Neural cell (in vitro differentiated cells): ENCODE measurements at regions not wholly inside any gene's neighbourhood (a gene's known extent, or its start where the extent isn't known, plus 50 kb on each side); places are given as distances from the start of the nearest gene placed in this dataset.

ENCODE experiments used
- H2AFZ ChIP-seq: fragments of 200-600, 300-800 bp; sonication (generic), shearing (Covaris generic); 2 replicates; pipeline ENCODE4 v1.6.0; 2014; ENCODE audit warnings: low read depth, mild to moderate bottlenecking, antibody characterized with exemption, low read length, moderate library complexity
- H3F3A ChIP-seq: fragments of 200-600 bp; shearing (Covaris generic); 2 replicates; pipeline ENCODE4 v1.6.1; 2016; ENCODE audit warnings: mild to moderate bottlenecking, moderate library complexity, mixed read lengths, antibody characterized with exemption, low read length; ENCODE audit not compliant: insufficient read depth, poor library complexity, severe bottlenecking
- H3K27ac ChIP-seq: fragments of 200-600, 300-800 bp; sonication (generic), shearing (Covaris generic); 2 replicates; pipeline ENCODE4 v1.5.1; 2014; ENCODE audit warnings: mild to moderate bottlenecking, low read length, moderate library complexity
- H3K27me3 ChIP-seq: fragments of 300-800, 200-600 bp; sonication (generic), shearing (Covaris generic); 2 replicates; pipeline ENCODE4 v1.6.0; 2014; ENCODE audit warnings: mild to moderate bottlenecking, low read depth, low read length, moderate library complexity; ENCODE audit not compliant: insufficient read depth
- H3K36me3 ChIP-seq: fragments of 300-800, 200-600 bp; sonication (generic), shearing (Covaris generic); 2 replicates; pipeline ENCODE4 v1.5.1; 2014; ENCODE audit warnings: mild to moderate bottlenecking, antibody characterized with exemption, low read length, moderate library complexity; ENCODE audit not compliant: insufficient read depth
- H3K4me2 ChIP-seq: fragments of 300-800, 200-600 bp; sonication (generic), shearing (Covaris generic); 2 replicates; pipeline ENCODE4 v1.6.0; 2014; ENCODE audit warnings: mild to moderate bottlenecking, low read length
- H3K4me3 ChIP-seq: fragments of 300-800, 200-600 bp; sonication (generic), shearing (Covaris generic); 2 replicates; pipeline ENCODE4 v1.5.1; 2014; ENCODE audit warnings: mild to moderate bottlenecking, low read length, moderate library complexity
- H3K79me2 ChIP-seq: fragments of 200-600 bp; shearing (Covaris generic); replicated peaks from 2 replicates; pipeline ENCODE4 v1.6.0; 2014; ENCODE audit warnings: mild to moderate bottlenecking, low read length, moderate library complexity; ENCODE audit not compliant: insufficient read depth
- H3K9ac ChIP-seq: fragments of 300-800, 200-600 bp; sonication (generic), shearing (Covaris generic); 2 replicates; pipeline ENCODE4 v1.6.1; 2016; ENCODE audit warnings: mild to moderate bottlenecking, low read length, mixed read lengths
- H3K9me2 ChIP-seq: fragments of 200-600 bp; shearing (Covaris generic); 2 replicates; pipeline ENCODE4 v1.6.1; 2016; ENCODE audit warnings: mild to moderate bottlenecking, low read length, mixed read lengths; ENCODE audit not compliant: insufficient read depth
- H3K9me3 ChIP-seq: fragments of 200-600, 300-800 bp; sonication (generic), shearing (Covaris generic); 2 replicates; pipeline ENCODE4 v1.6.1; 2016; ENCODE audit warnings: mild to moderate bottlenecking, mixed run types, low read length, moderate library complexity, mixed read lengths
- H4K20me1 ChIP-seq: fragments of 200-600 bp; shearing (Covaris generic); 2 replicates; pipeline ENCODE4 v1.6.1; 2016; ENCODE audit warnings: mild to moderate bottlenecking, mixed run types; ENCODE audit not compliant: insufficient read depth
- CTCF ChIP-seq: fragments of 450-650 bp; IDR thresholded peaks from 2 replicates; pipeline ENCODE4 v1.5.1; 2014; ENCODE audit warnings: antibody characterized with exemption, mild to moderate bottlenecking, moderate library complexity; ENCODE audit not compliant: poor library complexity, severe bottlenecking
- EP300 ChIP-seq: fragments of 450-650 bp; conservative IDR thresholded peaks from 2 replicates; pipeline ENCODE4 v1.6.1; 2014; ENCODE audit warnings: antibody characterized with exemption, mild to moderate bottlenecking, moderate library complexity; ENCODE audit not compliant: poor library complexity, severe bottlenecking
- EZH2 ChIP-seq: fragments of 200-600, 300-800 bp; shearing (Covaris generic), sonication (generic); IDR thresholded peaks from 2 replicates; pipeline ENCODE4 v1.6.1; 2014; ENCODE audit warnings: antibody characterized with exemption, low read length, borderline replicate concordance, mild to moderate bottlenecking; ENCODE audit not compliant: insufficient read depth, poor library complexity, severe bottlenecking
- MXI1 ChIP-seq: fragments of 450-650 bp; conservative IDR thresholded peaks from 2 replicates; pipeline ENCODE4 v1.6.1; 2014; ENCODE audit warnings: antibody characterized with exemption, mild to moderate bottlenecking; ENCODE audit not compliant: poor library complexity, severe bottlenecking
- POLR2AphosphoS5 ChIP-seq: IDR thresholded peaks from 2 replicates; pipeline ENCODE4 v1.6.1; 2012
- RAD21 ChIP-seq: fragments of 450-650 bp; conservative IDR thresholded peaks from 2 replicates; pipeline ENCODE4 v1.6.1; 2014; ENCODE audit warnings: antibody characterized with exemption, mild to moderate bottlenecking, moderate library complexity
- REST ChIP-seq: IDR thresholded peaks from 2 replicates; pipeline ENCODE4 v1.6.1; 2012; ENCODE audit warnings: borderline replicate concordance
- SMC3 ChIP-seq: fragments of 450-650 bp; conservative IDR thresholded peaks from 2 replicates; pipeline ENCODE4 v1.6.1; 2014; ENCODE audit warnings: antibody characterized with exemption, mild to moderate bottlenecking, moderate library complexity; ENCODE audit not compliant: poor library complexity
- TAF1 ChIP-seq: IDR thresholded peaks from 2 replicates; pipeline ENCODE4 v1.6.1; 2012; ENCODE audit warnings: low read depth

- no peak overlapping the region for H3K9ac ChIP-seq
- no peak overlapping the region for H3K27ac ChIP-seq
- no peak overlapping the region for H3K4me3 ChIP-seq
- H3K79me2 ChIP-seq = no peaks in the 10 kb centered on the region
- H3K27me3 ChIP-seq = no peaks in the 10 kb centered on the region
- H3K4me2 ChIP-seq = no peak overlapping the region
- no peaks in the 10 kb centered on the region for H4K20me1 ChIP-seq
- no peaks in the 10 kb centered on the region for H3F3A ChIP-seq
- no peaks in the 10 kb centered on the region for H3K9me3 ChIP-seq
- no peaks in the 10 kb centered on the region for H3K36me3 ChIP-seq
- no peak overlapping the region for H2AFZ ChIP-seq
- TF ChIP-seq REST (no peak), EZH2 (no peak), CTCF (no peak), TAF1 (no peak)
- no peaks in the 10 kb centered on the region for H3K9me2 ChIP-seq
Measured at GRCh38 chr4:95998311-95998710, 158.4 kb downstream of the PDHA2 start.

DNA sequence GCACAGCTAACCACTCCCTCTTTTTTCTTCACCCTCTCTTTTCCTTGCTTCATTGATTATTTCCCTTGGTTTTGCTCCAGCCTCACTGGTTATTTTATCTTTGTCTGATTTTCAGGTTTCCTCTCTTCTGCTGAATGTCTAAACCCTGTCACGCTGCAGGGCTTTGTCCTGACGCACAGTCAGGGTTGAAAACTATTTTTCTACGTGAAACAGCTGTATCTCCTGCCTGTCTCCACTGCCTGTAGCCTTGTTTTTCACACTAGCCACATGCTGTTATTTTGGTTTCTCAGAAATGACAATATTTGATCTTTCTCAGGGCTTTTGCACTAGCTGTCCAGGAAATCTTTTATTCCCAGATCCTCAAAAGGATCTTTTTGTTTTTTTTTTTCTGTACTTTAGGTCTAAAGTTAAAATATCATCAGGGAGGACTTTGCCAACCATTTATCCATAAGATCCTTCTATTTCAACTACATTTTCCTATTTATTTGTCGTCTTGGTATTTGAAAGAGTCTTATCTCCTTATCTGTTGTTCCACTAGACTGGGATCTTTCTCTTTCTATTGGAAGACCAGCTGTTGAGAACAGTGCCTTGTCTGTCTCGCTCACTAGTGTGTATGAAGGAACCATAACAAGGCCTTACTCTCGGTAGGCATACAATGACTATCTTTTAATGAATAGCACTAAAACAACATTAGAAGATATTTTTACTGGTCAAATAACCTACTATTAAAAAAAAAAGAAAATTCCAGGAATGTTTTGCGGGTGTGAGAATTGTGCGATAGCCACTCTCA lies 164.3 kb downstream of the PDHA2 start:
- Histone ChIP-seq H3K4me2 (no peak overlapping the region), H3K9me3 (no peaks in the 10 kb centered on the region), H3K36me3 (no peaks in the 10 kb centered on the region), H2AFZ (peak overlapping the region; percentile 12), H4K20me1 (no peaks in the 10 kb centered on the region), H3K9me2 (no peaks in the 10 kb centered on the region), H3K27ac (no peak overlapping the region), H3K4me3 (no peak overlapping the region), H3K9ac (no peak overlapping the region), H3K27me3 (no peaks in the 10 kb centered on the region), H3K79me2 (no peaks in the 10 kb centered on the region), H3F3A (no peaks in the 10 kb centered on the region)
- TF ChIP-seq REST (no peak), POLR2AphosphoS5 (no peak), SMC3 (no peak), MXI1 (no peak), EP300 (no peak), TAF1 (no peak), EZH2 (no peak), RAD21 (no peak), CTCF (no peak)
